ENCODE measurements at regions not wholly inside any gene's neighbourhood (a gene's known extent, or its start where the extent isn't known, plus 50 kb on each side); places are given as distances from the start of the nearest gene placed in this dataset.
"Not testable (repeated sequence)": the region's sequence is repeated elsewhere in the genome, so short reads cannot be mapped to it uniquely, and the experiment has no call there.

DNA sequence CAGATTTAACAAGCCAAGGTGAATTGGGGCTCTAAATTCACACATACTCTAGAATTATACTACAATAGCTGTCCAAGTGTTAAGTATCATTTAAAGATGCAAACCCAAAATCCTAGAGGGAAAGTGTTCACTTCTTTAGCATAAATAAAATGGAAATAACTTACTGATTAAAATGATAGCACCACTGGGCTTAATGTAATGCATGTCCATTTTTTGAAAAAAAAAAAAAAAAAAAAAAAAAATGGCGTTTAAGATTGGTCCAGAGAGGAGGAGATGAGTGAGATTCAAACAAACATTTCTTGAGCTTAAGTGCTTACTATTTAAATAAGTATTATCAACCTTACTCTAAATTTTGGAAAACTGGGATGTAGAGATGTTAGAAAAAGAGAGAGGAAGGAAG is 251.5 kb upstream of the CWC22 start:
- DNase-seq = no peak

DNA sequence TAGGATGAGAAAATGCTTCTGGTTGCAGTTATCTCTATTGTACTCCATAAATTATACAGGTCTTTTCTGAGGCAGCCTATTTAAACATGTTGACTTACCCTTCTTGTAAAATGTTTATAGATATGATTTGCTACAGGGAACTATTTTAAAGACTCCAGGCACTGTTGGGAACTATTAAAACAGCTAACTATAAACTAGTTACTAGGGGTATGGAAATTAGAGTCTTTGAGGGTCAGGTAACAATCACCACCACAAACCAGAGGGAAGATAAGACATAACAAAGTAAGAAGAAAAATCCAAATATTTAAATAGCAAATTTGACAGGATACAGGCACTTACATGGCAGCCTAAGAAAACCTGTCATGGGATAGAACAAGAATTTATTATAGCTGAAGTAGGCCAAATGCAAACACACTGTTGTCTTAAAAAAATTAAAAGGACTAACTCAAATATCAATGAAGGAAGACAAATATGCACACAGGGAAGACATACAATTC is 251.0 kb upstream of the CWC22 start:
- DNase-seq = no peak

DNA sequence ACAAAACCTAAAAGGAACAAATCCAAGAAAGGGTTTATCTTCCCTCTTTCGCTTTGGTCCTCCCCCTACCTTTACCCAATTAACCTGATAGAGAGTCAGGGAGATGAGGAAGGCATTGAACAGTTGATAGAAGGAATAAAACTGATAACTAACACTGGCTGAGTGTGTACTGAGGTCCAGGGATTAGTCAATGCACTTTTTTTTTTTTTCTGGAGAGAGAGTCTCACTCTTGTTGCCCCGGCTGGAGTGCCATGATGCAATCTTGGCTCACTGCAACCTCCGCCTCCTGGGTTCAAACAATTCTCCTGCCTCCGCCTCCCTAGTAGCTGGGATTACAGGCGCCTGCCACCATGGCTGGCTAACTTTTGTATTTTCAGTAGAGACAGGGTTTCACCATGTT is 250.2 kb upstream of the CWC22 start:
- no peak for DNase-seq

DNA sequence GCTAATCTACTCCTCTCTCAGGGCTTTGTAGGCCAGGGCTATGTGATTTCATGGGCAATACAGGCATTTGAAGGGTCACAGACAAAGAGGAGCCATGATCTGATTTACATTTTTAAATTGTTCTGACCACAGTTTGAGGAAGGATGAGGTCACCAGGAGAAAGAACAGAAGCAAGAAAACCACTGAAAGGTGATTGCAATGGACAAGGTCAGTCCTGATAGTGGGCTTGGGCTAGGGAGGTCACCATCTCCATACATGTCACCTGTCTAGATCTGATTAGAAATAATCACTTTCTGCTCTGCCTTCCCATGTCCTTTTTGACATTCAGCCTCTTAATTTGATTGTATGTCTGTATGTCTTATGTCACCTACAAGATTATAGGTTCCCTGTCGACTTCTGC is 248.9 kb upstream of the CWC22 start:
- no peak for DNase-seq

DNA sequence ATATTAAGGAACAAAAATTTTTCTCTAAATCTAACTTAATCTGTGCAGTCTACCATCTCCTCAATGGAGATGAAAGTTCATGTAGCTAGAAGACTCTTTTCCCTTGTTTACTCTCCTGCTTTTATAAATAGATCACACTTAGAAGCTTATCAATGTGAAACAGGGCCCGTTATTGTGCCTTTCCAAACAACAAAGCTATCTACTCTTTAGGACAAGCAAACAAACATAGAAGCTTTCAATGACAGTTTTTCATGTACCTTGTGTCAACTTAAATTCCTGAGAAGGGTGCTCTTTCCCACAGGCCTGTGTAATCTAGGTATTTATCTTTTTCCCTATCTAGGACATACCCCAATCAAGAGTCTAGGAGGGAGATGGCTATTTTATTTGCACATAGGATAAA is 247.8 kb upstream of the CWC22 start:
- DNase-seq = no peak

DNA sequence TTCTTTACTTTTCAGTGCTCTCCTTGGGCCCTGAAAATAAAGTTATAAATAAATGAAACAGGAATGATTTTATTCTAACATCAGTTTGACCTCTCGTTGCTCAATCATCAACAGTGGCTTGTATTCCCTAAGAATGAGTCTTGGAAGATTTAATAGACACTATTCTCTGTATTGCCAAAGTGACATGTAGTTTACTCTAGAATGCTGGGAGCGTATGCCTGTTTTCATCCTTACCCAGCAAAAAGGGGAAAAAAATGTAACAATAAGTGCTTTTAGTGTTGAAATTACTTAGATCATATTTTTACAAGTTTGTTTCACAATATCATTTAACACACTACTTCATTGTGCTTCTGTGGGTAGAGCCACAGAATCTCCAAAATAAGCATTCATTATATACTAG is 240.6 kb upstream of the CWC22 start:
- no peak for DNase-seq

DNA sequence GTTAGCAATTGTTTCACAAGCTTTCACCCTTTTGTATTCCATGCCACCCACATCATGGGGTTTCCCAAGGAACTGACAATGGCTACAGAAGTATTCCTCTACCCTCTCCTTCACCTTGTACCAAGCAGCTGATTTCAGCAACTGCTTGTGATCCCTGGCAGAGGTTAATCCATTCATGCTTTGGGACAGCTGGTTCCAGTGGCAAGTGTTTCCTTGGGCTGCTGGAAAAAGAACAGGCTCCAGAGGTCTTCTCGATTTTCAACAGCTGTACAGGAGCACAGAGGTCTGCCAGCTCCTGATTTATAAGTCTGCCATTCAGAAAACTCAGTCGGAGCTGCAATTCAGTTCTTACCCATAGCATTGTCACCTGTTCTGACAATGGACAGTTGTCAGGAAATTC is 239.2 kb upstream of the CWC22 start:
- no peak for DNase-seq

DNA sequence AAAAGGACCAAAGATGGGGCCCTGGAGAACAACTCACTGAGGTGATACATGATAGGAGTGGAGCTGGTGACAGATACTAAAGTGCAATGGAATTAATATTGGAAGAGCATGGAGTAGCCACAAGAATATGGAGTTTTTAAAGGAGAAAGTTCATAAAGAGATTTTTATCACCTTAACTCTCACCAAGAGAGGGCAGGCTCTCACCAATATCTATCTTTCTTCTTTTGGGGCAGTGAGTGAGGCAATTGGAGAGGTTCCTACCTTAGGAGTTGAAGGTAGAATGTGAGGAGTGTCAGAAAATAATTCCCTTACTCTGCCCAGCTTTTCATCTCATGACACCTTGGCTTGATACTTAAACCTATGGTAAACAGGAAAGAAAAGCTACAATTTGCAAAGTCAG is 233.7 kb upstream of the CWC22 start:
- DNase-seq = no peak

DNA sequence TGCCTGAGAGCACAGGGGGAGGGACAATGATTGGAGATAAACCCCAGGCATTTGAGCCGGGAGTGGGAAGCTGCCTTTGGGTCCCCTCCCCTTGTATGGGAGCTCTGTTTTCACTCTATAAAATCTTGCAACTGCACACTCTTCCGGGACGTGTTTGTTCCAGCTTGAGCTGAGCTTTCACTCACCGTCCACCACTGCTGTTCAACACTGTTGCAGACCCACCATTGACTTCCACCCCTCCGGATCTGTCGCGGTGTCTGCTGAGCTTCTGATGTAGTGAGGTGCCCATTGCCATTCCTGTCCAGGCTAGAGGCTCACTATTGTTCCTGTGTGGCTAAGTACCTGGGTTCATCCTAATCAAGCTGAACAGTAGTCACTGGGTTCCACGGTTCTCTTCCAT is 231.6 kb upstream of the CWC22 start:
- DNase-seq = no peak

DNA sequence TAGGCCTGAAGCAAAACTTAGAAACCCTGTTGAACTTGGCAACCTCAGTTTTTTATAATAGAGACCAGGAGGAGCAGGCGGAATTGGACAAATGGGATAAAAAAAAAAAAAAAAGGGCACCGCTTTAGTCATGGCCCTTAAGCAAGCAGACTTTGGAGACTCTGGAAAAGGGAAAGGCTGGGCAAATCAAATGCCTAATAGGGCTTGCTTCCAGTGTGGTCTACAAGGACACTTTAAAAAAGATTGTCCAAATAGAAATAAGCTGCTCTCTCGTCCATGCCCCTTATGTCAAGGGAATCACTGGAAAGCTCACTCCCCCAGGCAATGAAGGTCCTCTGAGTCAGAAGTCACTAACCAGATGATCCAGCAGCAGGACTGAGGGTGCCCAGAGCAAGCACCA is 229.0 kb upstream of the CWC22 start:
- DNase-seq = not testable (repeated sequence)

DNA sequence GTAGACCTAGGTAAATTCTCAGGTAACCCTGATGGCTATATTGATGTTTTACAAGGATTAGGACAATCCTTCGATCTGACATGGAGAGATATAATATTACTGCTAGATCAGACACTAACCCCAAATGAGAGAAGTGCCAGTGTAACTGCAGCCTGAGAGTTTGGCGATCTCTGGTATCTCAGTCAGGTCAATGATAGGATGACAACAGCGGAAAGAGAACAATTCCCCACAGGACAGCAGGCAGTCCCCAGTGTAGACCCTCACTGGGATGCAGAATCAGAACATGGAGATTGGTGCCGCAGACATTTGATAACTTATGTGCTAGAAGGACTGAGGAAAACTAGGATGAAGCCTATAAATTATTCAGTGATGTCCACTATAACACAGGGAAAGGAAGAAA is 228.4 kb upstream of the CWC22 start:
- DNase-seq = not testable (repeated sequence)

DNA sequence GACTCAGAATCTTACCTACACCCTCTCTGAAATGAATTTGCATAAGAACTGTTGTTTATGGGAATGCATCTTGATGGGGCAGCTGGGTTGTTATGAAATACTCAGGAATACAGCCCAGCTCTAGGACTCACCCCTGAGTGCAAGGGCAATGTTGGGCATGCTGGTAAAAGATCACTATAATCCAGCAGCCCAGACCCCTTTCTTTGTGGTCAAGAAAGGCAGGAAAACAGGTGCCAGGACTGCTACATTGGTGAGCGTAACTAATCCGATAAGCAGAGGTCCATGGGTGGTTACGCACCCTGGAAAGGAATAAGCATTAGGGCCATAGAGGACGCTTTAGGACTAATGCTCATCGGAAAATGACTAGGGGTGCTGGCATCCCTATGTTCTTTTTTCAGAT is 227.9 kb upstream of the CWC22 start:
- DNase-seq = not testable (repeated sequence)

DNA sequence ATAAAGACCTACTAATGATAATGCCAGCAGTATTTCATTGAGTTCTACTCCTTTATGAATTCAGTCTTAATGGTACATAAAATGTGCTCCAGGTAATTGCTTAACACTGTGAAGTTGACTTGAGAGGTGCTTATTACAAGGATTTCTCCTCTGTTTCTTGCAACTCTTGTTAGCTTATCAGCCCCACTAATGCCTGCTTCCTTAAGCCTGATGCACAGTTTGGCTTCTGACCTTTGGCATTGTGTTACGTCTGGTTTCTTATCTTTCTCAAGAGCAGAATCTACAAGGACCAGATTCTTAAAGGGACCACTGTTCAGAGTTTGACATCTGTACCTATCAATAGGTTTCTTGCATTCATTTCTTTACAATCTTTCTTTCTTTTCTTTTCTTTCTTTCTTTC is 223.9 kb upstream of the CWC22 start:
- DNase-seq = no peak

DNA sequence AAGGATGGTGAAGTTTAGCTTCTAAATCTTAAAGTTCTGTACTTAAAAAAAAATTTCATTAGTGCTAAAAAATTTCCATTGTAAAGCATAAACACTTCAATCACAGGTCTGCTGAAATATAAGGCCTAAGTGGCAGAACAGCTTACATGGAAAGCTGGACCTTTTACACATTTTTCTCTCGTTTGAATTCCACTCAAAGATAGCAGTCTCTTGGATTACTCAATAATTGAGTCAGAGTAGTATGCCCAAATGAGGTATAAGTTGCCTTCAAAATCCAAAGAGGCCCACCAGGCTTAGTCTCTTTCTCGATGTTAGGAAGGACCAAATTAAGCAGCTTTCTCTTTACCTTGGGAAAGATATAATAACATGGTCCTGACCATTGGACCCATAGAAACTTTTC is 220.4 kb upstream of the CWC22 start:
- no peak for DNase-seq

DNA sequence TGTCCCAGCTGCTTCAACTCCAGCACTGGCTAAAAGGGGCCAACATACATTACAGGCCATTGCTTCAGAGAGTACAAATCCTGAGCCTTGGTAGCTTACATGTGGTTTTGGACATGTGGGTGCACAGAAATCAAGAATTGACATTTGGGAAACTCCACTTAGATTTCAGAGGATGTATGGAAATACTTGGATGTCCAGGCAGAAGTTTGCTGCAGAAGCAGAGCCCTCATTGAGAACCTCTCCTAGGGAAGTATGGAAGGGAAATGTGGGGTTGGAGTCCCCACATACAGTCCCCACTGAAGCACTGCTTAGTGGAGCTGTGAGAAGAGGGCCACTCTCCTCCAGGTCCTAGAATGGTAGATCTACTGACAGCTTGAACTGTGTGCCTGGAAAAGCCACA is 218.0 kb upstream of the CWC22 start:
- DNase-seq = no peak

DNA sequence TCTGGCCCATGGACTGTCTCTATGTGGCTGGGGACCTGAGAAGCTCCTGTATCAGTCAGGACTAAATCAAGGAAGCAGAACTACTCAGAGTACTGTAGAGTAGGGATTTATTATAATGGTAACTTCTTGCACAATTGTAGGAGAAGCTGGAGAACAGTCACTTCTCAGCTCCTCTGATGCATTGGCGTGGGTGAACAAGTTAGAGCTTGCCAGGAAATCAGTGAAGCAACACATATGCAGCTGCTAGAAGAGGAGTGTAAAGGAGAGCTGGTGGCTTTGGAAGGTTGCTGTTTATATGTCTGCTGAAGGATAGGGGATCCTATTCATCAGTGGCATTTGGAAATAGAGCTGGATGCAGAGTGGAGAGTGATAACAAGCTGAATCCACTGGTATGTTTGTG is 215.5 kb upstream of the CWC22 start:
- DNase-seq = no peak

DNA sequence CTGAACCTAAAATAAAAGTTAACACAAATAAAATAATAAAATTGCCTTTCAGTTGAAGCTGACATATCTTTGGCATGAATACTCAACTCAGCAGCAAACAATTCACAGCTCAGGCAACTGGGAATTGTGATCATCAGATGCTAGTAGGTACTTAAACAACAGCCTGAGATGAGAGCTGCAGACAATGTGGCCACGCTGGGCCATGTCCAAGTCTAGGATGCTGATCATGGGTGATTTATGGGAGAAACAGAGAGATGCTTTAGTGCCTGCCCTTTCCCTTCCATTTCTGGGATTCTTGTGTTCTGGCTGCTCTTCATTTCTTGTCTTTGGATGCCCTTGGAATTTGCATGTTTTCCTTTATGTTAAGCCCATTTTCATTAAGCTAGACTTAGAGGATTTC is 212.4 kb upstream of the CWC22 start:
- no peak for DNase-seq

DNA sequence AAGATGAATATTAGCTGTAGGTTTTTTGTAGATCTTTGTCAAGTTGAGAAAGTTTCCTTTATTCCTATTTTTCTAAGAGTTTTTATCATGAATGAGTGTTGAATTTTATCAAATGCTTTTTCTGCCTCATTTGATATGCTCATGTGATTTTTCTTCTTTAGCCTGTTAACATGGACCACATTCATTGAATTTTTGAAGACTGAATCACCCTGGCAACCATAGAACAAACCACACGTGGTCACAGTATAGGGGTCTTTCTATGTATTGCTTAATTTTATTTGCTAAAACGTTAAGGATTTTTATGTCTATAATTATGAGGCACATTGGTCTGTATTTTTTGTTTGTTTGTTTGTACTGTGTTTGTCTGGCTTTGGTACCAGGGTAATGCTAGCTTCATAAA is 201.7 kb upstream of the CWC22 start:
- DNase-seq = no peak

DNA sequence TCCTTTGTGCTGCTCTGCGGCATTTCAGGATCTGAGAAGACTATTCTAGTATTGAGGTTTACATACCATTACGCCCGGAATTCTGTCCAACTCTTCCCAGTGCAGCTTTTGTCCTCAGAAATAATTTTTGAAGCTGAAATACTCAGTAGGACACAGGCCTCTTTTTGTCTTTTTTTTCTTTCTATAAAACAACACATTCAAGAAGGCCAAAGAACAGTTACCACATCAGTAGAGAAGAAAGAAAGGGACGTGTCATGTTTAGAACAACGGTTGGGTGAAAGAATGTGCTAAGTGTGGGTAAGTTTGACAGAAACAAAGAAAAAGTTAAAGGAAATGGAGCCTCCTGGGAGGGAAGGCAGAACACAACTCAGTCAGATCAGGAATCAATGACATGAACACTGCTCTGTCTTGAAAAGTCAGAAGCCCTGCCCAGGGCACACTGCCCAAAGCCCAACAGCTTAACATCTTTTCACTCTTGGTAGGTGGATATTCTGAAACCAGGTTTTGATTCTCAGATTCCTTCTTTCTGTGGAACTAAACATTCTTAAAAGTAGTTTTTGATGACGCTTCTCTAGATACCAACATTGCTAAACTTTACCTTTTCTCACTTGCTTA is 198.6 kb upstream of the CWC22 start:
- DNase-seq = no peak

DNA sequence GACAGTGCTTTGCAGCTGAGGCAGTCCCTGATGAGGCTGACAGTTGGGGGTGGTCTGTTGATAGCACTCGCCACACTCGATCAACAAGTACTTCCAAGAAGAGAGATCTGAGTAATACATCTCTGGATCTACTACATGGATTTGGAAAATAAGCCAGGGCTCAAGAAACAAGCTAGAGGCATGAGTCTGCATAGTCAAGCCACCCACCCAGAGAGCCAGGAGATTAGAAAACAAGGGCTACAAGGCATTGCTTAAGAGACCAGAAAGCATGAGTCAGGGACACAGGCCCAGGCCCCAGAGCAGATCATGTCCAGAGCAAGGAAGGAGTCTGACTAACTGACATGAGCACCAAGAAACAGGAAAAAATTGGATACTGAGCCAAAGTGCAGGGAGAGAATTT is 196.9 kb upstream of the CWC22 start:
- no peak for DNase-seq

DNA sequence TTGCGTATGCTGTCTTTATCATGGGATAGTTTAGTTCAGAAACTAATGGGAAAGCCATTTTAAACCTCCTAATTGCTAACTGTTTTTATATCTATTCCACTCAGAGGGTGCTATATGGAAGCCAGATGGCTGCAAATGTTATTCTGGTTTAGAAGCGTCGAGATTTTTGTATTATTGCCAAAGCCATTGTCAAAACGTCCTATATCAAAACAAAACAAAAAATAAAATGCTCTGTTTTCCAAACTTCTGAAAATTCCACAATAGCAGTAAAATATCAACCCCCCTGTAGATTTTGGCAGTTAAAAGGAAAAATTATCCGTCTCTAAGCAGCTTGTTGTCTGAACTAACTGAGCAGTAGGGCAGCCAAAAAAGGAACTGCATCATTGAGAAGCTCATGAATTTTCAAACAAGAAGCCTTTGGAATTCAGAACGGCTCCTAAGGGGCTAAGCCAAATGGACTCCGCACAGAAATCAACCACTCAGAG is 195.4 kb upstream of the CWC22 start:
- no peak for DNase-seq

DNA sequence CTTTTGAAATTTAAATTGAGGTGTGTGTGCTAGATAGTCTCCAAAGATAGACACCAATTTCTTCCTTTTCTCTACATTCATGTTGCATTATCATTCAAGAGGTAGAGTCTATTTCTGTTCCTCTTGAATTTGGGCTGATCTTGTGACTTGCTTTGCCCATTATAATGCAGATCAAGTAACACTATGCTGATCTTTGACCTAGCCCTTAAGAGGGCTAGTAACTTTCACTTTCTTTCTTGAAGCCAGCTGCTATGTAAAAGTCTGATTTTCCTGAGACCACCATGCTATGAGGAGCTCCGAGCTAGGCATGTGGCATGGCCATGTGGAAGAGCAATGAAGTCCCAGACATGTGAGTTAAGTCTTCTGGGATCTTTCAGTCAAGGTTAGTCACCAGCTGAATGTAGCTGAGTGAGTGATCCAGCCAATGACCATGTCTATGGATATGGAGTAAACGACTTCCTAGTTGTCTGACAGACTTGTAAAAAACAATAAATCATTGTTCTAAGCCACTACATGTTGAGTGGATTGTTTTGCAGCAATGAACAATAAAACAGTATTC is 189.4 kb upstream of the CWC22 start:
- no peak for DNase-seq

DNA sequence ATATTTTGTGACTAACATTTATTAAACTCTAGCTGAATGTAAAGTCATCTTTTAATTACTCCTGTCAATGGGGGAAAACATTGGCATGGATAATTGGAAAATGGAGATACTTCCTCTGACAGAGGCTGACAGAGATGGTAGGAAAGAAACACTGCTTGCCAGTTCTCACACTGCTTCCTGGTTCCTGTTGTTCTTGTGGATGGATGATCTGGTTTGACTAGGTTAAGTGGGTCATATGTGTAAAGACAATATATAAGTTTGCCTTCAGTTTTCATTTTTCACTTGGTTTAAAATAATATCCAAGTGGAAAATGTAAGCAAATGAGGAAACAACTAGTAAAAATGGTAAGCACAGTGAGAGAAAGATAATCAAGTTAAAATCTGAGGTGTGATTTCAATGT is 188.8 kb upstream of the CWC22 start:
- DNase-seq = no peak

DNA sequence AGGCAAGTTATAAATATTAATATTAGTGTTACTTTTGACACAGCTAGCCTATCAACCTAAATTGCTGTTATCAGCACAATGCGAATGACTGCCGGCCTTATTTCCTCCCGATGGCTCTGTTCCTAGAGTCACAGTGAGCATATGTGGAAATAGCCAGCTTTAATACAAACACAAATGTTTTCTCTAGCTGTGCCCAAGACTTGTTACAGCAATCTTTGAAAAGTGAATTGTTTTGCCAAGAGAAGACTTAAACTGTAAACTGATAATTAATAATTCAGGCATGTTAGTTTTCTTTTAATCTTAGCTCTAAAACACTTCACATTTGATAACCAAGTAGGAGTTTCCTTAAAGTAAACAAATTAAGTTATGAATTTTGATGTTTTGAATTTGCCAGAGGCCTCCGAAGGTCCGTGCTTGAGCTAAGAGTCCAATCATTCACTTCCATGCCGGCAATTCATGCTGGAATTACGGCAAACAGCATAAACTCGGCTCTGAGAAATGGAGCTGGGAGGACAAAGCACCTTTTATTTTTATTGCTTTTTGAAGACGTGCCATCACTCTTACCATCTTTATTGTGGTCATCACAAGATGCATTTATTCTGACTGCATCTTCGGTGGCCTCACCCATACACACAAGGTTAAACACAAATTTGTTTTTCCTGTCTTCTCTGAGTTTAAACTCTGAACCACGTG is 184.5 kb upstream of the CWC22 start:
- no peak for DNase-seq

DNA sequence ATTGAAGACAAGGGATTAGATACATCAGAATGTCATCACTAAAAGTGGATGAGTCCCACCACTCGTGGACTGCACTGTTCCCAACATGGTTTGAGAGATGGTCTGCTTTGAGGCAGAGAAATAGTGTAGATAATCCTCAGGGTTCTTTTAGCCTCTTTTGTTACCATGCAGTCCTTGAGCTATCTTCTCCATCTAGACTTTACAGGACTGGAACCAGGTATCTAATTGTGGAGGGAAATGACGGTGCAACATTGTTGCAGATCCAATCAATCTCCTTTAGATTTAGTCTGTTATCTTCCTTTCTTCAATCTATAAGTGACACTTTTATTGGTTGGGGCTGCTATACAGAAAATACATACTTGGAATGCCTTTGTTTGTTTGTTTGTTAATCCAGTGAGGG is 183.8 kb upstream of the CWC22 start:
- DNase-seq = no peak

Measured in NCI-H1092 (cell line).